ENCODE measurements at regions not wholly inside any gene's neighbourhood (a gene's known extent, or its start where the extent isn't known, plus 50 kb on each side); places are given as distances from the start of the nearest gene placed in this dataset.

- Histone ChIP-seq H3K36me3 (ENCODE audit: insufficient read depth, low read length) (no peaks in the 10 kb centered on the region), H3K27me3 (ENCODE audit: control insufficient read depth in 1 of 2, insufficient read depth in 2 of 2, low read length in 2 of 2) (no peaks in the 10 kb centered on the region), H3K4me1 (ENCODE audit: insufficient read depth, low read length) (no peaks in the 10 kb centered on the region), H3K27ac (ENCODE audit: low read depth in 1 of 2, low read length in 2 of 2) (no peak overlapping the region), H3K9me3 (ENCODE audit: control insufficient read depth in 1 of 2, insufficient read depth in 1 of 2, low read length in 2 of 2) (no peaks in the 10 kb centered on the region), H3K4me3 (ENCODE audit: low read length) (no peak overlapping the region)
- Mint-ChIP-seq H3K27me3 (no peaks in the 10 kb centered on the region), H3K4me3 (no peak overlapping the region), H3K36me3 (ENCODE audit: low read depth) (no peaks in the 10 kb centered on the region), H3K9me3 (peaks cover 9% of the 10 kb centered on the region), H3K4me1 (ENCODE audit: low read depth) (no peaks in the 10 kb centered on the region), H3K27ac (no peak overlapping the region)
- CTCF ChIA-PET, result no interaction called here
- no peak for TF ChIP-seq CTCF (IDR thresholded peaks at IDR 0.05)
- DNase-seq, result no peak
- intact Hi-C loops (cut with DNase I, micrococcal nuclease), result no loop called here
- POLR2A ChIA-PET, result no interaction called here
- ATAC-seq (ENCODE audit: poor library complexity), result no peak
These were observed 275.9 kb downstream of the RNF144B start for GRCh38 chr6:18663011-18663410.

- H3K4me3 ChIP-seq (ENCODE audit: low read length), result no peak overlapping the region
- no peaks in the 10 kb centered on the region for H3K36me3 ChIP-seq (ENCODE audit: insufficient read depth, low read length)
- H3K4me3 Mint-ChIP-seq, result no peak overlapping the region
- H3K27ac ChIP-seq (ENCODE audit: low read depth in 1 of 2, low read length in 2 of 2), result no peak overlapping the region
- CTCF ChIA-PET, result no interaction called here
- no peak for DNase-seq
- no peak for TF ChIP-seq CTCF (IDR thresholded peaks at IDR 0.05)
- no peaks in the 10 kb centered on the region for H3K36me3 Mint-ChIP-seq (ENCODE audit: low read depth)
- no peaks in the 10 kb centered on the region for H3K4me1 ChIP-seq (ENCODE audit: insufficient read depth, low read length)
- H3K4me1 Mint-ChIP-seq (ENCODE audit: low read depth), result no peaks in the 10 kb centered on the region
- ATAC-seq (ENCODE audit: poor library complexity), result no peak
- H3K27me3 Mint-ChIP-seq, result no peaks in the 10 kb centered on the region
- POLR2A ChIA-PET, result no interaction called here
- no peak overlapping the region for H3K27ac Mint-ChIP-seq
- no peaks in the 10 kb centered on the region for H3K9me3 ChIP-seq (ENCODE audit: control insufficient read depth in 1 of 2, insufficient read depth in 1 of 2, low read length in 2 of 2)
- intact Hi-C loops (cut with DNase I, micrococcal nuclease), result no loop called here
- no peaks in the 10 kb centered on the region for H3K27me3 ChIP-seq (ENCODE audit: control insufficient read depth in 1 of 2, insufficient read depth in 2 of 2, low read length in 2 of 2)
- H3K9me3 Mint-ChIP-seq, result peaks cover 2% of the 10 kb centered on the region
These were observed 277.3 kb downstream of the RNF144B start for GRCh38 chr6:18664401-18664800.

- TF ChIP-seq CTCF (IDR thresholded peaks at IDR 0.05), result no peak
- no peak for ATAC-seq (ENCODE audit: poor library complexity)
- Mint-ChIP-seq H3K27me3 (no peaks in the 10 kb centered on the region), H3K9me3 (no peaks in the 10 kb centered on the region), H3K4me1 (ENCODE audit: low read depth) (no peaks in the 10 kb centered on the region), H3K27ac (no peak overlapping the region), H3K4me3 (no peak overlapping the region), H3K36me3 (ENCODE audit: low read depth) (no peaks in the 10 kb centered on the region)
- no peaks in the 10 kb centered on the region for H3K27me3 ChIP-seq (ENCODE audit: control insufficient read depth in 1 of 2, insufficient read depth in 2 of 2, low read length in 2 of 2)
- intact Hi-C loops (cut with DNase I, micrococcal nuclease), result no loop called here
- no peak overlapping the region for H3K4me3 ChIP-seq (ENCODE audit: low read length)
- ChIA-PET CTCF (interaction anchor here (1.5 kb wide), 1 partner anchor 14 kb away, joined by 3 read pairs; no protein-coding TSS in a partner anchor), POLR2A (no interaction called here)
- H3K36me3 ChIP-seq (ENCODE audit: insufficient read depth, low read length), result no peaks in the 10 kb centered on the region
- no peaks in the 10 kb centered on the region for H3K9me3 ChIP-seq (ENCODE audit: control insufficient read depth in 1 of 2, insufficient read depth in 1 of 2, low read length in 2 of 2)
- no peak overlapping the region for H3K27ac ChIP-seq (ENCODE audit: low read depth in 1 of 2, low read length in 2 of 2)
- DNase-seq, result no peak
- H3K4me1 ChIP-seq (ENCODE audit: insufficient read depth, low read length), result no peaks in the 10 kb centered on the region
These were observed 280.5 kb downstream of the RNF144B start for GRCh38 chr6:18667612-18668011.

Measured in CD4-positive, alpha-beta T cell (primary cell).